ENCODE measurements at regions not wholly inside any gene's neighbourhood (a gene's known extent, or its start where the extent isn't known, plus 50 kb on each side); places are given as distances from the start of the nearest gene placed in this dataset.

- DNase-seq (ENCODE audit: low read depth) = no peak
These were observed 346.4 kb downstream of the CHRM3 start for GRCh38 chr1:239732770-239733169.

GRCh38 chr1:239733995-239734394, 347.6 kb downstream of the CHRM3 start:
- DNase-seq (ENCODE audit: low read depth) = no peak

DNA sequence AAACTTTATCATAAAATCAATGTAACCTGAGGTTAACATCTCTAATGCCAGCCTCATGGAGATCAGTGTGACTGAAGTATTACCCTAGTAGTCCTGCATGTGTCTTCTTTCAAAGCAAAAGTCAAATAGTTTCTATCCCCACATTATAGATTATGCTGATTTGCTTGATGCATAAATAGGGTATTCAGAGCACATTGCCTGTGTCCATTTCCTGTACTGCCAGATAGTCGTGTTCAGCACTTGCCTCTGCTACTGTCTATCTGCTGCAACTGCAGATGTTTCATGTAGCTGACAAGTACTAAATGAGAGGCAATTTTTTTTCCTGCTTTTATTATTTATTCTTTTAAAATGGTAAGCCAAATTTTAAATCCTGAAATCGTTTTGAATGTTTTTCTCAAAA, 348.7 kb downstream of the CHRM3 start:
- DNase-seq (ENCODE audit: low read depth) = no peak

DNA sequence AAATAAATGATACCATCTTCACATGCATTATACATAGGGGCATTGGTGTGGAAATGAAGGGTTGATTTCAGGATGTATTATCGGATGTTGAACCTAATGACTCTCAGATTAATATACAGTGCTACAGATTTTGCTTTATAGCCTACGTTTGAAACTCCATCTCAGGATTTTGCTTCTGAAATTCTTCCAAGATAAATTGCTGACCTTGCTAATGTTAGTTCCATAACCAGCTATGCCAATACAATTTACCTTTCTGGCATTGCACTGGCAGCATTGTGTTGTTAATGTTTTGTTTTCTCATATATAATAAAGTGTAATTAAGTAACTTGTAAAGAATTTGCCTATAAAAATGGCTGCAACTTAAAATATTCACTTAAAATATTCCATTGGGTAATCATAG, 350.1 kb downstream of the CHRM3 start:
- no peak for DNase-seq (ENCODE audit: low read depth)

- DNase-seq (ENCODE audit: low read depth) = no peak
These were observed 352.3 kb upstream of the FMN2 start for GRCh38 chr1:239739375-239739774.

GRCh38 chr1:239739919-239740318, 351.8 kb upstream of the FMN2 start:
- DNase-seq (ENCODE audit: low read depth) = no peak

GRCh38 chr1:239742416-239743109, 349.1 kb upstream of the FMN2 start:
- no peak for DNase-seq (ENCODE audit: low read depth)

GRCh38 chr1:239744851-239745250, 346.8 kb upstream of the FMN2 start:
- DNase-seq (ENCODE audit: low read depth) = no peak

- DNase-seq (ENCODE audit: low read depth) = no peak
These were observed 336.4 kb upstream of the FMN2 start for GRCh38 chr1:239755107-239755912.

DNA sequence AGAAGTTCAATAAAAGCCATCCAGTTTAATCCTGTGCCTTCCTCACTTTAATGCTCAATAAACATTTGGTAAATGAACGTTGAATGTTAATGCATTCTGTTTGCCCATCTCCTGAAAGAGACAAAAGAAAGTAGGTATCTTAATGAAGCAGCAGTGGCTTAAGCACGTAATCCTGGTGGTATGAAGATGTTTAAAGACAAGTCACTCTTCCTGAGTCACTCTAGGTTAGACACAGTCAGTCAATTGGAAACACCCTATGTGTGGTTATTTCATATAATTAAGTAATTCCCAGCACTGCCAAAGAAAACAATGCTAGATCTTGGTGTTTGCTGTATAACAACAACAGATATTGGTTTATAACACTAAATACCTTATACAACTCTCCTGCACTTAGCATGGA, 334.0 kb upstream of the FMN2 start:
- DNase-seq (ENCODE audit: low read depth) = no peak

- no peak for DNase-seq (ENCODE audit: low read depth)
These were observed 332.9 kb upstream of the FMN2 start for GRCh38 chr1:239758756-239759155.

DNA sequence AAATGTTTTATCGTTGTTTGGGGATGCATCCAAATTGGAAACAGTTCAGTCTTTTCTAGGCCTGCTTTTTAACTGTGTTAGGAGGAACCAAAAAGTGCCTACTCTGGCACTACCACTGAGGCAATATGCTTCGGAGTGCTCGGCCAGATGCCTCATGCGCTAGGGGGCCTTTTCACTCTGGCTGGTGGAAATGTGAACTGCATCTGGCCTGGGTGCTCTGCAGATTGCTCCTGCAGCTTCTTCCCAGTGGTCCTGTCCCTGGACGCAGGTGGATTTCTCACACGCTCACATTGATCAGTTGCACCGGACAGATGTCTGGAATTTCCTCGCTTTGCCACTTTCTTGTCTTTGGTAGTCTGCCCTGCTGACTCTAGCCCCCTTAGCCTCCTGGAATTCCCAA, 330.2 kb upstream of the FMN2 start:
- DNase-seq (ENCODE audit: low read depth) = no peak

- no peak for DNase-seq (ENCODE audit: low read depth)
These were observed 327.8 kb upstream of the FMN2 start for GRCh38 chr1:239763850-239764249.

DNA sequence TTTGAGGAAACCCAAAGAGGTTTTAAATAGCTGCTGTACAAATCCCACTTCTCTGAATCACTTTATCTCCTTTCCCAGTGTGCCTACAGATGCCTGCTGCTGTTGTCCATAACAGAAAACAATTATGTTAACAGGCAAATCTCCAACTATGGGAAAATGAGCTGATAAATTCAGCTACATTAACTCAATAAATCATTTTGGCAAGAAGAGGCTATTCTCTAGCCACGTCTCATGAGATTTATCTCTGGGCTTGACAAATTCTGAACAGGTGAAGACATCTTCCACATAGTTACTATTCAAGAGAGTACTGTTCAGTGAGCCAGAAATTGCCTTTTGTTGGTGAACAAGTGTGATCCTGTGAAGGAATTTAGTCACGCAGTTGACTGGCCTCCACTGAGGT, 327.1 kb upstream of the FMN2 start:
- no peak for DNase-seq (ENCODE audit: low read depth)

- no peak for DNase-seq (ENCODE audit: low read depth)
These were observed 326.5 kb upstream of the FMN2 start for GRCh38 chr1:239765163-239765562.

DNA sequence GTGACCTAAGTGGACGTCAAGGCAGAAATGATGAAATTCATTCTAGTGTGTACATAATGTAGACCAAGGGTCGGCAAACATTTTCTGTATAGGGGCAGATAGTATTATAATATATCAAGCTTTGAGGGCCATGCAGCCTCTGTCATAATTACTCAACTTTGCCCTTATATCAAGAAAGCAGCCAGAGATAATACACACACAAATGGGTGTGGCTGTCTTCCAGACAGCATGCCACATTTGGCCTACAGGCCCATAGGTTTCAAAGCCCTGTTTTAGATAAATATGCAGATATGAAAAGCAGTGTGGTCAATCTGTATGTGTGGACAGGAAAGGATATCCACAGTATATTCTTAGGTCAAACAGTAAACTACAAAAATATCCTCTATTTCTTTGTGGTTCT, 320.1 kb upstream of the FMN2 start:
- DNase-seq (ENCODE audit: low read depth) = no peak

GRCh38 chr1:239772446-239772845, 319.2 kb upstream of the FMN2 start:
- no peak for DNase-seq (ENCODE audit: low read depth)

- DNase-seq (ENCODE audit: low read depth) = no peak
These were observed 316.2 kb upstream of the FMN2 start for GRCh38 chr1:239775466-239775865.

GRCh38 chr1:239778208-239778813, 313.4 kb upstream of the FMN2 start:
- DNase-seq (ENCODE audit: low read depth) = peak; percentile 26

GRCh38 chr1:239779962-239780361, 311.7 kb upstream of the FMN2 start:
- no peak for DNase-seq (ENCODE audit: low read depth)

DNA sequence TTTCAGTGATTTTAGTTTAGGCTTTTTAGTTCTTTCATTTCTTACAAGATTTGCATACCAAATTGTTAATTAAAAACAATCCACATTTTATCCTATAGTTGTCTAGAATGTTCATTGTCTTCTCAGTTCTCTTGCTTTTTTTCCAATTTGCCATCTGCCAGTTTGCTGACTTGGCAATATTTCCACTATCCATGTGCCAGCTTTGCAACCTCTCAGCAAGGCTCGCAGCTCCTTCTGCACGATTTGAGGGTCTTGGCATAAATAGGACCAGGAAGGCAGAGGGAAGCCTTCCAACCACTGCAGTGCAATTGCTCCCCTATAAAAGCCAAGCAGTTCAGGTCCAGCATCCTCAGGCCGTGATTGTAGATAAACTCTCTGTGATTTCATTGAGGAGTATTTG, 306.8 kb upstream of the FMN2 start:
- DNase-seq (ENCODE audit: low read depth) = no peak

- no peak for DNase-seq (ENCODE audit: low read depth)
These were observed 306.1 kb upstream of the FMN2 start for GRCh38 chr1:239785576-239785975.

GRCh38 chr1:239786464-239786863, 305.2 kb upstream of the FMN2 start:
- DNase-seq (ENCODE audit: low read depth) = no peak

Measured in HS-27A (cell line).